Suppressor macrophage (primary cell): ENCODE measurements at regions not wholly inside any gene's neighbourhood (a gene's known extent, or its start where the extent isn't known, plus 50 kb on each side); places are given as distances from the start of the nearest gene placed in this dataset.

Experiments
- DNase-seq, 4 experiments: peaks; one replicate each; pipeline ENCODE4 v3.0.0-alpha.2; 2020 to 2022

GRCh38 chr2:118312969-118313756 lies 224.9 kb downstream of the INSIG2 start:
- no peak for DNase-seq

- no peak for DNase-seq
Measured at GRCh38 chr2:118310681-118311429, 222.6 kb downstream of the INSIG2 start.

- DNase-seq, result peak; percentile 21 to 63 (median 38)
Measured at GRCh38 chr2:118309946-118310680, 221.8 kb downstream of the INSIG2 start.

- DNase-seq, result no peak
Measured at GRCh38 chr2:118309257-118309945, 221.1 kb downstream of the INSIG2 start.

- no peak for DNase-seq
Measured at GRCh38 chr2:118307864-118308263, 219.6 kb downstream of the INSIG2 start.

- no peak for DNase-seq
Measured at GRCh38 chr2:118301248-118301647, 213.0 kb downstream of the INSIG2 start.

GRCh38 chr2:118300832-118301231 lies 212.6 kb downstream of the INSIG2 start:
- DNase-seq, result no peak

- DNase-seq, result no peak
Measured at GRCh38 chr2:118296663-118297062, 208.4 kb downstream of the INSIG2 start.

GRCh38 chr2:118295592-118296390 lies 207.5 kb downstream of the INSIG2 start:
- DNase-seq, result no peak

GRCh38 chr2:118294063-118294462 lies 205.8 kb downstream of the INSIG2 start:
- peak in 2 of 4 experiments; percentile 40 to 57 for DNase-seq

GRCh38 chr2:118292991-118293390 lies 204.7 kb downstream of the INSIG2 start:
- no peak for DNase-seq

GRCh38 chr2:118291251-118291880 lies 203.1 kb downstream of the INSIG2 start:
- no peak for DNase-seq

- no peak for DNase-seq
Measured at GRCh38 chr2:118290411-118291250, 202.4 kb downstream of the INSIG2 start.

- DNase-seq, result no peak
Measured at GRCh38 chr2:118279005-118279404, 190.7 kb downstream of the INSIG2 start.

- no peak for DNase-seq
Measured at GRCh38 chr2:118278046-118278445, 189.8 kb downstream of the INSIG2 start.

- no peak for DNase-seq
Measured at GRCh38 chr2:118274841-118275510, 186.7 kb downstream of the INSIG2 start.

- no peak for DNase-seq
Measured at GRCh38 chr2:118272391-118272790, 184.1 kb downstream of the INSIG2 start.

- peak in 1 of 4 experiments; percentile 9 for DNase-seq
Measured at GRCh38 chr2:118269408-118270051, 181.3 kb downstream of the INSIG2 start.

- no peak for DNase-seq
Measured at GRCh38 chr2:118268268-118268667, 180.0 kb downstream of the INSIG2 start.
